GM21825 (cell line): ENCODE measurements at regions not wholly inside any gene's neighbourhood (a gene's known extent, or its start where the extent isn't known, plus 50 kb on each side); places are given as distances from the start of the nearest gene placed in this dataset.

Experiments used
- ATAC-seq: cut with Tn5 transposase; IDR thresholded peaks from one replicate; pipeline ENCODE4 v1.9.1; 2021; ENCODE audit warnings: mild to moderate bottlenecking, moderate library complexity; ENCODE audit not compliant: unreplicated experiment

DNA sequence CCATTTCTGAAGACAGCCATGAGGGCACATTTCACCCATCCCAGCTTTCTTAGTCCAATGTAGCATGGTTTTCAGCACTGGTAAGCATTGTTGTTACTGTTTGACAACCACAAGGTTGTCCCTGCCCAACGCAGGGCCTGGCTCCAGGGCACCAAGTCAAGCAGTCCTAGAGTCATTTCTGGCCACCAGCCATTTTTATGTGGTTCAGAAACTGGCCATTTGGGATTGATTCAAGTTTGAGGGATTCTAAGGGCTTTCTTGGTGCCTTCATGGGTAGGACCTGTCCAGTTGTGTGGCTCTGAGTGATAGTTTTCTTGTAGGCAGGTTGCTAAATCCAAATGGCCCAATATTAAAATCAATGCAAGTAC lies 535.4 kb upstream of the USP24 start:
- ATAC-seq = no peak

- no peak for ATAC-seq
Observed at GRCh38 chr1:55749975-55750627, 534.9 kb upstream of the USP24 start.

DNA sequence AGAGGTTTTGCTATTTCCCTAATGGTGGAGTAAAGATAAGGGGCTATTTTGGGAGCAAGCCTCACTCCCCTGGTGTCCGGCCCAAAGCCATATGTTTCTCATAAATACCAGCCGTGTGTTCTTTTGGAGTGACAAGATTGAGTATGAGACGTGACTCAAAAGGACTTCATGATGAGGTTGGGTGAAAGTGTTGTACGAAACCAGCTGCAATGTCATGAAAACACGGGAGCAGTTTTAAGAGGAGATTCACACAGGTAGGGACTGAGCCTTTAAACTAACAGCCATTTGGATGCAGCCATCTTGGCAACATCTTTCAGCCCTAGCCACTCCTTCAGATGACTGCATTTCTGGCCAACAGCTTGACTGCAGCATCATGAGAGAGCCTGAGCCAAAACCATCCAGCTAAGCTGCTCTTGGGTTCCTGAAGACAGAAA lies 532.3 kb upstream of the USP24 start:
- ATAC-seq = no peak

GRCh38 chr1:55746710-55747109 lies 531.5 kb upstream of the USP24 start:
- no peak for ATAC-seq

GRCh38 chr1:55741516-55741915 lies 526.4 kb upstream of the USP24 start:
- no peak for ATAC-seq

DNA sequence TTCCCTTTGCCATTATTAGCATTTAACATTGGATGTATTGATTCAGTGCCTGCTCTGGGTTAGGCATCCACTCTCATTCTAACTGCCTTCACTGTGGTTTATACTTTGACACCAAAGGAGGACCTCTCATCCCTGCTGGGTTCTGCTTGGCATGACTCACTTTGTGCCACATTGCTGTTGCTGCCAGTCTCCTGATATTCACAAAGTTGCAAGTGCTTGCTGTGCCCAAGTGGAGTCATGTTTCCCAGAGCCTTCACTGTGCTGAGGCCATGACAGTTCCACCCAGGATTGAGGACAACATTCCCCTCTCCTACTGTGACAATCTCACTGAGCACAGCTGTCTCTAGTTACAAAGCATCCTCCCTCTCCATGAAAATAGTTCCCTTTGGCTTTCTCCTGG lies 519.9 kb upstream of the USP24 start:
- ATAC-seq = no peak

DNA sequence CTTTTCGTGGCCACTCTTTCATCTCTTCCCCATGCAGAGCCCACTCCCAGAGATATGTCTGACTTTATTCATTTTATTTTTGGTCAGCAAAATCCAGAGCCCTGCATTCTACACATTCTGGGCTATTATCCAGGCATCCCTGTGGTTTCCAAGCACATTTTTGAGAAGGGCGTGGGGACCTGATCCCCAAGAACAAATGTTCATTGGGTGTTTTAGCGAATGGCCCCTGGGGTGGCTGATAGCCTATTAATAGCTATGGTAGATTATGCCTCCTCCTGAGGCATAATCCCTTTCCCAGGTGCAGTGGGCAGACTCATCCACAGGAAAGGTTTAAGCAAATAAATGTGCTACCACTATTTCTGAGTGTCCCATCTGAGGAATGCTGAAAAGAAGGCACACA lies 511.8 kb upstream of the USP24 start:
- ATAC-seq = no peak

DNA sequence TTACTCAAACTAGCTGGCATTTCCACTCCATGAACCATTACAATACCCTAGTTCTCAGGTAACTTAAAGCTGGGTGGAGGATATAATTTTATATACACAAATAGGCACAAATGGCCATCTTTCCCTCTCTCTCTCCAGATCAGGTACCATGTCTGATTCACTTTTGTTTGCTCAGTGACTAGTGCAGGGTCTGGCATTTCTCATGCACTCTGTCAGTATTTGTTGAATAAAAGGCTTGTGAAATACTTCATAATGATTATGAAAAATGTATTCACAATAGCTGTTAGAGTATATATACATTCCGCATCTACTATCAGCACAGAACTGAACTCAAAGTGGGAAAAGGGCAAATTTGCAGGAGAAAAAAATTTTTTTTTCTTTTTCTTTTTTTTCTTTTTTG lies 510.2 kb upstream of the USP24 start:
- ATAC-seq = no peak

- ATAC-seq = no peak
Observed at GRCh38 chr1:55724551-55725325, 509.6 kb upstream of the USP24 start.

DNA sequence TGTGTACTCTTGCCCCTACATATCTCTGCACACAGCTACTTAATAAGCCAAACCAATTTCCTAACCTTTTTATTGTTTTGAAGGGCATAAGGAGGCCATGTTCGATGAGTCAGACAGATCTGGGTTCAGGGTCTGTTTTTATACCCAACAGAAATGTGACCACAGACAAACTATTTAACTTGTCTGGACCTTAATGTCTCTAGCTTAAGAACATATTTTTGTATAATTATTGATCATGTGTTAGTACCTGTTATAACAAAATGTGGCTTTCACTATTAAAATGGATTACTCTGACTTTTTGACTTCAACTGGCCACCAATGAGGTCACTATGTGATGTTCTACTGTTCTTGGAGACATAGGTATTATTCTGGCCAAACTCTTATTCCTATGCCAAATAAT lies 507.8 kb upstream of the USP24 start:
- ATAC-seq = no peak

DNA sequence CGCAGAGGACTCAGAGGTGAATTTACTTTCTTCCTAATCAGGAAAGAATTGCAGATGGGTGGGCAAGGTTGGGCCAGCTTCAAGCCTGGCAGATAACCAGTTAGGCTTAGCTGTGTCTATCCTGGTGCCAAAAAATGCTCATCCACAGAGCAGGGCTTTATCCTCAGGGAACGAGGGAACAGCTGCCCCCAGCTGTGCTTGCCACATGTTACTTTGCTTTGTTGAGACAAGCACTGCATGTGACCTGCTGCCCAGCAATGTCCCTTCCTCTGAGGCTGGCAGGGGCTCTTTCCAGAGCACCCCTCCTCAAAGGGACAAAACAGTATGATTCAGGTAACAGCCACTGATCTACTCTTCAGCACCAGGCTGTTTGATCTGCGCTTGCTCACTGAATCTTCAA lies 505.1 kb upstream of the USP24 start:
- no peak for ATAC-seq

- no peak for ATAC-seq
Observed at GRCh38 chr1:55718758-55719671, 503.9 kb upstream of the USP24 start.

GRCh38 chr1:55717111-55717510 lies 501.9 kb upstream of the USP24 start:
- no peak for ATAC-seq

- ATAC-seq = no peak
Observed at GRCh38 chr1:55716610-55717009, 501.4 kb upstream of the USP24 start.

DNA sequence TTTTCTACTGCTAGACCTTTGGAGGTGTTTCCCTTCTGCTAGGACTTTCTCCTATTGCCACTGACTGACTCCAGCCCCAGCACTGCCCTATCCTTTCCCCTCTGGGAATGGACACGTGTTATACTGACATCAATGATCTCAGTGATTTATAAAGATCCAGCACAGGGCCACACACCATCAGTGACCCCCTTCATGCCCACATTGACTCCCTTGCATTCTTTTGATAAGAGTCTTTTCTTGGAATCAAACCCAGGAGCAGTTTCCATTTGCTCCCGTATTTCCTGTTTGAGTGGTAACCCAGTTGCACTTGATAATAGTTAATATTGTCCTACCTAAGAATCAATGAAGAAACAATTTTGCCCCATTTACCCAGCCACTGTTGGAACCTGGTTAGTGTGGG lies 501.0 kb upstream of the USP24 start:
- no peak for ATAC-seq

DNA sequence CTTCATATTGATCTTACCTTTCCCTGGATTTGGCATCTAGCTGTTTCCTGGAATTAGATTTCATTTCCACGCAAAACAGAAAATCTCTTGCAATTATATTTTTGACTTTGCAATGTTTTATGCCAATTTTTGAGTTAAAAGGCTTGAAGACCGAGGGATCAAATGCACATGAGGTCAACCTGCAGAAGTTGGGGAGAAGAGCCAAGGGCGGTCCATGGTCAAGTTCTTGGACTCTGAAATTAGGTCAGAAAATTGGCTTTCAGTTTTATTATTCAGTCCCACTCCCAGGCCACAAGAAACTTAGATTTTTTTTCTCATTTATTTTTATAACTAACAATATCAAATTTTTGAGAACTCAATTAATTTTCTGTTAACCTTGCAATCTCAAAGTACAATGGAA lies 499.1 kb upstream of the USP24 start:
- ATAC-seq = no peak

DNA sequence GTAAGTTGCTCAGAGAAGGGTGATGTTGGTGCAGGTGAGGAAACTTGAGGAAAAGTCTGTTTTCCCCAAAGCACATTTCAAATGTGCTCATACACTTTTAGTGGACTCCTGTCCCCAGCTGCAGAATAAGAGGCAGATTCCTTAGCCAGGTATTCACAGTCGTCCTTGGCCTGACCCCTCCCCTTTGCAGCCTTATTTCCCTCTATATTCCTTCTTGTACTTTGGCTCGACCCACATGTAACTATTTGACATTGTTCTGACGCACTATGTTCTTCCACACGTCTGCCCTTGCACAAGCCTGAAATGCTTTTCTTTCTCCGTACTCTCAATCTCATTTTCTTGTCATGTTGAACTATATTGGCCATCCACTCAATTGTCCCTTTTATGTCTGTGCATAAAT lies 498.4 kb upstream of the USP24 start:
- no peak for ATAC-seq

DNA sequence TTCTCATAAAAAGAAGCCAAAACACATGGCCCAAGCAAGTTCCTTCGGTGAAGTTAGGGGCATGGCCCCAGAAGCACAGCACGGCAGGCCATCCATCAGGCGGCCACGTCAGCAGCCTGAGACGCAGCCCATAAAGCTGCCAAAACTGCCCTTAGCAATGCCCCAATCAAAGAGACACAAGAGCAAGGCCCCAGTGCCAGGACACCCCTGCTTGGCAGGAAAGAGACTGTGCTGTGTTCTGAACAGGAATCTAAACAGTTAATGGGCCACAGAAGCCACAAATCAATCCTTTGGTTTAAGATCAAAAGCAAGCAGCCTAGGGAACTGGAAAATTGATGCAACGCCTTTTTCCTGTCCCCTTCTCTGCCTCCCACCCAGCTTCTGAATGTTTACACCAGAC lies 497.0 kb upstream of the USP24 start:
- ATAC-seq = no peak

GRCh38 chr1:55708781-55709180 lies 493.6 kb upstream of the USP24 start:
- ATAC-seq = no peak

DNA sequence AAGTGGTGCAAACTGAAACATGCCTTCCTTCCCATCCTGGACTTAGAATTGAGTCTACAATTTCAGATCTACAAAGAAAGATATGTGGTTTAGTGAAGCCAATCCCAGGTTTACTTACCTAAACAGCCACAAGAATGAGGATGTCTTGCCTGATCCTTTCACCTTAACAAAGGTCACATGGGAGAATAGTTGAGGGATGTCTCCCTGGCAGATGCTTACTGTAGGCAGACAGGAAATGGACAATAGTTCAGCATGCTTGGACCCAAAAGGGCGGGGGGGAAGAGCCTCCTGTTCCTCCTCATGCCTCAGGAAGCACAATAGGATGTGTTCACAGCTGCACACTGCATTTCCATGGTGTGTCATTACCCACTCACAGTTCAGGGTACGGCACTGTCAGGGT lies 492.7 kb upstream of the USP24 start:
- no peak for ATAC-seq

- no peak for ATAC-seq
Observed at GRCh38 chr1:55707196-55707595, 492.0 kb upstream of the USP24 start.

DNA sequence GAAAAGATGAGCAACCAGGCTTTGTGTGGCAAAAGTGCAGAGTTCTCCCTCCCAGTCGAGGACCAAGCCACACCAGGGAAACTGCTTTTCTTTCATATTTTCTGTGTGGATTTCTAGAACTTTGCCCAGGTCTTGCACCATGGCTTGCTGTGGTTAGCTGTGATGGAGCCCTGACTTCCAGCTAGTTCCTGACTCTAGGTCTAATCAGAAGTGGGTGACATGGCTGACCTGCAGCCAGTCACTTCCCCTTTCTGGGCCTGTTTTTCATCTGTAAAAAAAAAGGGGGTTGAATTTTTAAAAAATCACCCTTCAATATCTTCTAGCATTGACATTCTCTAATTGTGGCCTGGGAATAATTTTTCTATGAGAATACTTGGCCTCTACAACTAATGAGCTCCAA lies 491.2 kb upstream of the USP24 start:
- ATAC-seq = no peak
